HCT116 (cell line): ENCODE measurements at regions not wholly inside any gene's neighbourhood (a gene's known extent, or its start where the extent isn't known, plus 50 kb on each side); places are given as distances from the start of the nearest gene placed in this dataset.
"Not testable (repeated sequence)": the region's sequence is repeated elsewhere in the genome, so short reads cannot be mapped to it uniquely, and the experiment has no call there.

Source experiments
- ATAC-seq: fragments of 200-7000 bp; cut with Tn5 transposase; 2 replicates; pipeline ENCODE4 v1.9.1; 2020; ENCODE audit warnings: mild to moderate bottlenecking, moderate library complexity
- BruUV-seq: library from RNA; stranded (reverse); fragments of 400-500 nt; replicated peaks from 2 replicates; lab custom pipeline; 2021; lab: Mats Ljungman, UMichigan
- CTCF ChIA-PET: fragments of 300-600 bp; sonication (Branson Sonifier 250); formaldehyde crosslinking; loops from one replicate; lab custom pipeline; 2021; ENCODE audit warnings: antibody characterized with exemption; lab: Charles Lee
- POLR2A ChIA-PET: fragments of 300-600, 350-600 bp; sonication (Branson Sonifier 250); formaldehyde crosslinking; loops from one replicate; lab custom pipeline; 2021; ENCODE audit warnings: antibody characterized with exemption; lab: Charles Lee
- RAD21 ChIA-PET, 2 experiments: fragments of 300-600 bp; sonication (Branson Sonifier 250); formaldehyde crosslinking; loops; one replicate each; lab custom pipeline; 2023; ENCODE audit warnings: low total read pairs in 2 of 2; ENCODE audit not compliant: uncharacterized antibody in 2 of 2, unreplicated experiment in 2 of 2, low non-redundant PET in 1 of 2; lab: Charles Lee
- DNase-seq: peaks from one replicate; pipeline ENCODE4 v3.0.0-alpha.2; 2010; ENCODE audit warnings: low read depth, low spot score
- H2AFZ ChIP-seq: fragments of 200-600 bp; shearing (Covaris generic), sonication (generic); 2 replicates; pipeline ENCODE4 v1.6.1; 2017; ENCODE audit warnings: low read depth, mixed run types, mixed read lengths, antibody characterized with exemption, low read length; ENCODE audit not compliant: poor library complexity, severe bottlenecking
- H3K27ac ChIP-seq: 2 replicates; pipeline ENCODE4 v1.5.1; 2012; ENCODE audit warnings: low read depth, low read length
- H3K27me3 ChIP-seq: fragments of 200-600 bp; sonication (generic); 2 replicates; pipeline ENCODE4 v1.6.1; 2016; ENCODE audit warnings: mixed run types, low read length, mixed read lengths; ENCODE audit not compliant: insufficient read depth
- H3K36me3 ChIP-seq, 2 experiments: fragments of 200-500 bp in 1 of 2; fragments of 200-600 bp in 1 of 2; sonication (Bioruptor generic) in 1 of 2; sonication (generic) in 1 of 2; 2 replicates each; pipeline versions ENCODE4 v1.5.1 to v1.6.1; 2014 to 2016; ENCODE audit warnings: low read length in 2 of 2, inconsistent platforms in 1 of 2, mixed read lengths in 1 of 2, mixed run types in 1 of 2; ENCODE audit not compliant: insufficient read depth in 2 of 2, control insufficient read depth in 1 of 2
- H3K4me1 ChIP-seq, 2 experiments: fragments of 200-600 bp in 1 of 2; sonication (generic) in 1 of 2; 2 replicates each; pipeline versions ENCODE4 v1.5.1 to v1.6.1; 2012 to 2017; ENCODE audit warnings: low read length in 2 of 2, inconsistent platforms in 1 of 2, mild to moderate bottlenecking in 1 of 2, mixed read lengths in 1 of 2, mixed run types in 1 of 2, moderate library complexity in 1 of 2; ENCODE audit not compliant: insufficient read depth in 2 of 2, control insufficient read depth in 1 of 2
- H3K4me2 ChIP-seq: fragments of 200-600 bp; sonication (generic); 2 replicates; pipeline ENCODE4 v1.6.1; 2017; ENCODE audit warnings: mixed run types, low read length, mixed read lengths
- H3K4me3 ChIP-seq, 2 experiments: fragments of 200-600 bp in 1 of 2; sonication (generic) in 1 of 2; replicated peaks in 1 of 2; 2 replicates each; pipeline ENCODE4 v1.5.1; 2011 to 2016; ENCODE audit warnings: low read length in 2 of 2, control low read depth in 1 of 2, low read depth in 1 of 2, mild to moderate bottlenecking in 1 of 2, mixed read lengths in 1 of 2, mixed run types in 1 of 2
- H3K79me2 ChIP-seq: fragments of 200-600 bp; sonication (generic); 2 replicates; pipeline ENCODE4 v1.6.1; 2017; ENCODE audit warnings: mild to moderate bottlenecking, mixed run types, low read length, moderate library complexity, mixed read lengths; ENCODE audit not compliant: insufficient read depth
- H3K9ac ChIP-seq: fragments of 200-600 bp; sonication (generic); 2 replicates; pipeline ENCODE4 v1.6.1; 2016; ENCODE audit warnings: low read length, mixed read lengths
- H3K9me2 ChIP-seq: fragments of 200-600 bp; sonication (generic), shearing (Covaris generic); 2 replicates; pipeline ENCODE4 v1.6.1; 2017; ENCODE audit warnings: mixed run types, mild to moderate bottlenecking, moderate library complexity; ENCODE audit not compliant: insufficient read depth
- H3K9me3 ChIP-seq, 2 experiments: fragments of 200-500 bp in 1 of 2; fragments of 200-600 bp in 1 of 2; sonication (Bioruptor generic) in 1 of 2; sonication (generic) in 1 of 2; 2 replicates each; pipeline ENCODE4 v1.6.1; 2014 to 2017; ENCODE audit warnings: low read length in 2 of 2, mixed read lengths in 2 of 2, inconsistent platforms in 1 of 2, low read depth in 1 of 2, mild to moderate bottlenecking in 1 of 2, mixed run types in 1 of 2, moderate library complexity in 1 of 2; ENCODE audit not compliant: control insufficient read depth in 1 of 2, insufficient read depth in 1 of 2
- H4K20me1 ChIP-seq: fragments of 200-600 bp; sonication (generic), shearing (Covaris generic); 2 replicates; pipeline ENCODE4 v1.6.1; 2017; ENCODE audit warnings: mixed run types, mild to moderate bottlenecking, moderate library complexity; ENCODE audit not compliant: insufficient read depth
- CBX3 ChIP-seq: IDR thresholded peaks from 2 replicates; pipeline ENCODE4 v1.6.1; 2012; ENCODE audit warnings: low read depth
- CEBPB ChIP-seq: IDR thresholded peaks from 2 replicates; pipeline ENCODE4 v1.6.1; 2012; ENCODE audit warnings: low read depth
- EGR1 ChIP-seq: IDR thresholded peaks from 2 replicates; pipeline ENCODE4 v1.6.1; 2012; ENCODE audit warnings: low read depth
- ELF1 ChIP-seq: IDR thresholded peaks from 2 replicates; pipeline ENCODE4 v1.6.1; 2012; ENCODE audit warnings: low read depth, borderline replicate concordance
- EZH2 ChIP-seq: fragments of 200-600 bp; sonication (generic); IDR thresholded peaks from 2 replicates; pipeline ENCODE4 v1.6.1; 2017; ENCODE audit warnings: antibody characterized with exemption, mixed run types
- FOSL1 ChIP-seq: IDR thresholded peaks from 2 replicates; pipeline ENCODE4 v1.6.1; 2012; ENCODE audit warnings: low read depth
- POLR2AphosphoS5 ChIP-seq: IDR thresholded peaks from 2 replicates; pipeline ENCODE4 v1.6.1; 2011; ENCODE audit warnings: mild to moderate bottlenecking, low read depth, low read length, moderate library complexity
- SIN3A ChIP-seq: IDR thresholded peaks from 2 replicates; pipeline ENCODE4 v1.6.1; 2012; ENCODE audit warnings: low read depth
- SP1 ChIP-seq: IDR thresholded peaks from 2 replicates; pipeline ENCODE4 v1.6.1; 2012; ENCODE audit warnings: low read depth
- SRF ChIP-seq: IDR thresholded peaks from 2 replicates; pipeline ENCODE4 v1.6.1; 2012; ENCODE audit warnings: low read depth
- YY1 ChIP-seq: IDR thresholded peaks from 2 replicates; pipeline ENCODE4 v1.6.1; 2011; ENCODE audit warnings: low read length, low read depth, moderate library complexity, mild to moderate bottlenecking; ENCODE audit not compliant: insufficient replicate concordance; ENCODE audit errors: extremely low read depth
- ZFX ChIP-seq: fragments of 450-650 bp; IDR thresholded peaks from 2 replicates; pipeline ENCODE4 v1.6.1; 2017
- intact Hi-C: fragments of 100-400 bp; cut with micrococcal nuclease; formaldehyde crosslinking; loops from 2 replicates; pipeline ENCODE4 v1.10.0; 2022
- TF ChIP-seq, protein P1 (sequence below): IDR thresholded peaks from 2 replicates; pipeline ENCODE4 v1.6.1; 2012
- TF ChIP-seq, protein P2 (sequence below): IDR thresholded peaks from 2 replicates; pipeline ENCODE4 v1.6.1; 2012; ENCODE audit warnings: low read depth
- TF ChIP-seq, protein P3 (sequence below): IDR thresholded peaks from 2 replicates; pipeline ENCODE4 v1.6.1; 2011; ENCODE audit warnings: mild to moderate bottlenecking, low read length, moderate library complexity; ENCODE audit not compliant: insufficient replicate concordance; ENCODE audit errors: extremely low read depth

DNA sequence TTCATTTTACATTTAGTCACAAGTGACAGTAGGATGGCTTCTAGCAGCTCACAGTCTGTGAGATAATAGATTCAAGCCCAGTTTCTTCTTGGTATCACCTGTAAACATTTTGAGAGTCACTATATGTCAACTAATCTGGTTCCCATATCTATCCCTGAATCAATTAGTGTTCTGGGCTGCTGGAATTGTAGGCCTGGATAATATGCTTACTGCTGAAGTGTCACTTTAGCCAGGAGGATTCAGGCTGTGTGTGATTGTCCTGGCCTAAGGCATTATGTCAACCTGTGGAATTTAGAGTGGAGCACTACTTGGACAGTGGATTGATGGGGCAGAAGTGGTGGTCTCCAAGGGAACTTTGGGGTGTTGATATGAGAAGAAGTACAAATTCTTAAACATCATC is 1071.8 kb upstream of the CITED2 start (continued):
- TF ChIP-seq YY1 (no peak), ZFX (no peak), FOSL1 (no peak)
- TF ChIP-seq, protein P1, sequence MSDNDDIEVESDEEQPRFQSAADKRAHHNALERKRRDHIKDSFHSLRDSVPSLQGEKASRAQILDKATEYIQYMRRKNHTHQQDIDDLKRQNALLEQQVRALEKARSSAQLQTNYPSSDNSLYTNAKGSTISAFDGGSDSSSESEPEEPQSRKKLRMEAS: no peak
- TF ChIP-seq, protein P2, sequence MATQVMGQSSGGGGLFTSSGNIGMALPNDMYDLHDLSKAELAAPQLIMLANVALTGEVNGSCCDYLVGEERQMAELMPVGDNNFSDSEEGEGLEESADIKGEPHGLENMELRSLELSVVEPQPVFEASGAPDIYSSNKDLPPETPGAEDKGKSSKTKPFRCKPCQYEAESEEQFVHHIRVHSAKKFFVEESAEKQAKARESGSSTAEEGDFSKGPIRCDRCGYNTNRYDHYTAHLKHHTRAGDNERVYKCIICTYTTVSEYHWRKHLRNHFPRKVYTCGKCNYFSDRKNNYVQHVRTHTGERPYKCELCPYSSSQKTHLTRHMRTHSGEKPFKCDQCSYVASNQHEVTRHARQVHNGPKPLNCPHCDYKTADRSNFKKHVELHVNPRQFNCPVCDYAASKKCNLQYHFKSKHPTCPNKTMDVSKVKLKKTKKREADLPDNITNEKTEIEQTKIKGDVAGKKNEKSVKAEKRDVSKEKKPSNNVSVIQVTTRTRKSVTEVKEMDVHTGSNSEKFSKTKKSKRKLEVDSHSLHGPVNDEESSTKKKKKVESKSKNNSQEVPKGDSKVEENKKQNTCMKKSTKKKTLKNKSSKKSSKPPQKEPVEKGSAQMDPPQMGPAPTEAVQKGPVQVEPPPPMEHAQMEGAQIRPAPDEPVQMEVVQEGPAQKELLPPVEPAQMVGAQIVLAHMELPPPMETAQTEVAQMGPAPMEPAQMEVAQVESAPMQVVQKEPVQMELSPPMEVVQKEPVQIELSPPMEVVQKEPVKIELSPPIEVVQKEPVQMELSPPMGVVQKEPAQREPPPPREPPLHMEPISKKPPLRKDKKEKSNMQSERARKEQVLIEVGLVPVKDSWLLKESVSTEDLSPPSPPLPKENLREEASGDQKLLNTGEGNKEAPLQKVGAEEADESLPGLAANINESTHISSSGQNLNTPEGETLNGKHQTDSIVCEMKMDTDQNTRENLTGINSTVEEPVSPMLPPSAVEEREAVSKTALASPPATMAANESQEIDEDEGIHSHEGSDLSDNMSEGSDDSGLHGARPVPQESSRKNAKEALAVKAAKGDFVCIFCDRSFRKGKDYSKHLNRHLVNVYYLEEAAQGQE: no peak
- TF ChIP-seq, all 23 proteins: peak for 0

DNA sequence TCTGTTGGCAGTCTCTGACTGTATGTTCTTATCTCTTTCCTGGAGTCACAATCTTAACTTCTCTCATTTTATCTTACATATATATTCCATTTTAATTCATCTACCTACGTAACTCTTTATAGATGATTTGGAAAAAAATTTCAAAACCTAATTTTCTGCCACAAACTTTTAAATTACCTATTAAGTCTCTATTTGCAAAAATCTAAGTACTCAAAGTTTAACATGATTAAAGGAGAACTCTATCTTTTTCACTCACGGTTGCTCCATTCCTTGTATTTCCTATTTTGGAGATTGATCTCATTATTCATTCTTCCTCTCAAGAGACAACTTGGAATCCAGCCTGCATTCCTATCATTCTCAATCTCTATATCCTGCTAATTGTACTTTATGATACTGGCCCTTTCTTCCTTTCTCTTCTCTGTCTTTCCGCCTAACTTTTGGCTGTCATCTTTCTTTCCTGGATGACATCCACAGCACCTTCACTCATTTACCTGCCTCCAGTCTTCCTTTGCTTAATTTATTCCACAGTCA is 1071.1 kb upstream of the CITED2 start:
- no peaks in the 10 kb centered on the region for H3K27me3 ChIP-seq
- TF ChIP-seq, protein P1: no peak
- TF ChIP-seq YY1: no peak
- TF ChIP-seq EZH2: no peak
- no peak for TF ChIP-seq SIN3A
- TF ChIP-seq SP1: no peak
- TF ChIP-seq EGR1: no peak
- TF ChIP-seq ELF1: no peak
- TF ChIP-seq POLR2AphosphoS5: no peak
- no peak for TF ChIP-seq CEBPB
- TF ChIP-seq SRF: no peak
- TF ChIP-seq, protein P3, sequence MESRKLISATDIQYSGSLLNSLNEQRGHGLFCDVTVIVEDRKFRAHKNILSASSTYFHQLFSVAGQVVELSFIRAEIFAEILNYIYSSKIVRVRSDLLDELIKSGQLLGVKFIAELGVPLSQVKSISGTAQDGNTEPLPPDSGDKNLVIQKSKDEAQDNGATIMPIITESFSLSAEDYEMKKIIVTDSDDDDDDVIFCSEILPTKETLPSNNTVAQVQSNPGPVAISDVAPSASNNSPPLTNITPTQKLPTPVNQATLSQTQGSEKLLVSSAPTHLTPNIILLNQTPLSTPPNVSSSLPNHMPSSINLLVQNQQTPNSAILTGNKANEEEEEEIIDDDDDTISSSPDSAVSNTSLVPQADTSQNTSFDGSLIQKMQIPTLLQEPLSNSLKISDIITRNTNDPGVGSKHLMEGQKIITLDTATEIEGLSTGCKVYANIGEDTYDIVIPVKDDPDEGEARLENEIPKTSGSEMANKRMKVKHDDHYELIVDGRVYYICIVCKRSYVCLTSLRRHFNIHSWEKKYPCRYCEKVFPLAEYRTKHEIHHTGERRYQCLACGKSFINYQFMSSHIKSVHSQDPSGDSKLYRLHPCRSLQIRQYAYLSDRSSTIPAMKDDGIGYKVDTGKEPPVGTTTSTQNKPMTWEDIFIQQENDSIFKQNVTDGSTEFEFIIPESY: no peak
- no peak for TF ChIP-seq CBX3
- POLR2A ChIA-PET: no interaction called here
- H3K9me3 ChIP-seq: no peaks in the 10 kb centered on the region
- no peaks in the 10 kb centered on the region for H3K79me2 ChIP-seq
- BruUV-seq: no TSS peak
- intact Hi-C loops: no loop called here
- H2AFZ ChIP-seq: no peak overlapping the region
- RAD21 ChIA-PET: no interaction called here
- H3K9ac ChIP-seq: no peak overlapping the region
- H4K20me1 ChIP-seq: no peaks in the 10 kb centered on the region
- H3K4me2 ChIP-seq: no peak overlapping the region
- no peak overlapping the region for H3K4me3 ChIP-seq
- H3K36me3 ChIP-seq: no peaks in the 10 kb centered on the region
- ATAC-seq (no peak), DNase-seq (no peak)
- no peaks in the 10 kb centered on the region for H3K9me2 ChIP-seq
- H3K4me1 ChIP-seq: no peaks in the 10 kb centered on the region
- no peak overlapping the region for H3K27ac ChIP-seq
- CTCF ChIA-PET: no interaction called here

DNA sequence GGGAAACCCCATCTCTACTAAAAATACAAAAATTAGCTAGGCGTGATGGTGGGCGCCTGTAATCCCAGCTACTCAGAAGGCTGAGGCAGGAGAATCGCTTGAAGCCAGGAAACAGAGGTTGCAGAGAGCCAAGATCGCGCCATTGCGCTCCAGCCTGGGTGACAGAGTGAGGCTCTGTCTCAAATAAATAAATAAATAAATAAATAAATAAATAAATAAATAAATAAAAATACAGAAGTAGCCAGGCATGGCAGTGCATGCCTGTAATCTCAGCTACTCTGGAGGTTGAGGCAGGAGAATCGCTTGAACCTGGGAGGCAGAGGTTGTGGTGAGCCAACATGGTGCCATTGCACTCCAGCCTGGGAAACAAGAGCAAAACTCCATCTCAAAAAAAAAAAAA is 1068.7 kb upstream of the CITED2 start:
- H3K79me2 ChIP-seq, H2AFZ ChIP-seq, H3K9me2 ChIP-seq, intact Hi-C loops, H4K20me1 ChIP-seq, H3K9me3 ChIP-seq, DNase-seq, BruUV-seq, H3K4me3 ChIP-seq, POLR2A ChIA-PET, RAD21 ChIA-PET, H3K4me2 ChIP-seq, H3K9ac ChIP-seq, H3K27ac ChIP-seq, ATAC-seq, H3K27me3 ChIP-seq, CTCF ChIA-PET, H3K4me1 ChIP-seq, H3K36me3 ChIP-seq: not testable (repeated sequence)
